ENCODE measurements at regions not wholly inside any gene's neighbourhood (a gene's known extent, or its start where the extent isn't known, plus 50 kb on each side); places are given as distances from the start of the nearest gene placed in this dataset.

GRCh38 chr10:44684661-44685060, 226.5 kb upstream of the TMEM72 start:
- DNase-seq (ENCODE audit: low spot score): no peak

- no peak for DNase-seq (ENCODE audit: low spot score)
Observed at GRCh38 chr10:44685220-44685619, 225.9 kb upstream of the TMEM72 start.

- no peak for DNase-seq (ENCODE audit: low spot score)
Observed at GRCh38 chr10:44685747-44686146, 225.4 kb upstream of the TMEM72 start.

- DNase-seq (ENCODE audit: low spot score): no peak
Observed at GRCh38 chr10:44689368-44689767, 221.8 kb upstream of the TMEM72 start.

GRCh38 chr10:44696496-44696895, 214.6 kb upstream of the TMEM72 start:
- peak; percentile 29 for DNase-seq (ENCODE audit: low spot score)

GRCh38 chr10:44697116-44697515, 214.0 kb upstream of the TMEM72 start:
- DNase-seq (ENCODE audit: low spot score): no peak

- DNase-seq (ENCODE audit: low spot score): no peak
Observed at GRCh38 chr10:44702531-44702930, 208.6 kb upstream of the TMEM72 start.

- no peak for DNase-seq (ENCODE audit: low spot score)
Observed at GRCh38 chr10:44703241-44704155, 207.6 kb upstream of the TMEM72 start.

- no peak for DNase-seq (ENCODE audit: low spot score)
Observed at GRCh38 chr10:44704616-44705015, 206.5 kb upstream of the TMEM72 start.

GRCh38 chr10:44706745-44707144, 204.4 kb upstream of the TMEM72 start:
- DNase-seq (ENCODE audit: low spot score): no peak

- DNase-seq (ENCODE audit: low spot score): peak; percentile 78
Observed at GRCh38 chr10:44713307-44713706, 197.8 kb upstream of the TMEM72 start.

- no peak for DNase-seq (ENCODE audit: low spot score)
Observed at GRCh38 chr10:44714451-44714850, 196.7 kb upstream of the TMEM72 start.

- DNase-seq (ENCODE audit: low spot score): no peak
Observed at GRCh38 chr10:44715136-44715535, 196.0 kb upstream of the TMEM72 start.

- DNase-seq (ENCODE audit: low spot score): no peak
Observed at GRCh38 chr10:44716470-44717015, 194.6 kb upstream of the TMEM72 start.

GRCh38 chr10:44723082-44723481, 188.1 kb upstream of the TMEM72 start:
- no peak for DNase-seq (ENCODE audit: low spot score)

GRCh38 chr10:44723619-44724325, 187.4 kb upstream of the TMEM72 start:
- no peak for DNase-seq (ENCODE audit: low spot score)

GRCh38 chr10:44724415-44725174, 186.5 kb upstream of the TMEM72 start:
- DNase-seq (ENCODE audit: low spot score): no peak

- no peak for DNase-seq (ENCODE audit: low spot score)
Observed at GRCh38 chr10:44725404-44725803, 185.7 kb upstream of the TMEM72 start.

- no peak for DNase-seq (ENCODE audit: low spot score)
Observed at GRCh38 chr10:44731283-44731682, 179.9 kb upstream of the TMEM72 start.

GRCh38 chr10:44733501-44734488, 177.3 kb upstream of the TMEM72 start:
- no peak for DNase-seq (ENCODE audit: low spot score)

GRCh38 chr10:44742248-44742647, 168.9 kb upstream of the TMEM72 start:
- DNase-seq (ENCODE audit: low spot score): no peak
